Thoracic aorta (tissue), 2 donors: ENCODE measurements at regions not wholly inside any gene's neighbourhood (a gene's known extent, or its start where the extent isn't known, plus 50 kb on each side); places are given as distances from the start of the nearest gene placed in this dataset.
A peak's percentile ranks its signal among the peaks of the same experiment; 100 is the strongest.

ENCODE experiments used
- ATAC-seq: fragments of 150-250 bp; one replicate; pipeline ENCODE4 v1.8.0; 2017; ENCODE audit warnings: low read depth; ENCODE audit not compliant: insufficient number of reproducible peaks, low FRiP score
- DNase-seq: peaks from one replicate; pipeline ENCODE4 v3.0.0-alpha.2; 2020; ENCODE audit warnings: low spot score
- H3K27ac ChIP-seq, 2 donors: fragments of 200-600 bp; sonication (generic); 1 replicate in 1 of 2; 2 replicates in 1 of 2; pipeline ENCODE4 v1.5.1; 2016; ENCODE audit warnings: mild to moderate bottlenecking in 2 of 2, moderate library complexity in 2 of 2
- H3K27me3 ChIP-seq: fragments of 200-600 bp; sonication (generic); replicated peaks from 2 replicates; pipeline ENCODE4 v1.6.0; 2016; ENCODE audit warnings: mild to moderate bottlenecking; ENCODE audit not compliant: insufficient read depth
- H3K36me3 ChIP-seq: fragments of 200-600 bp; sonication (generic); one replicate; pipeline ENCODE4 v1.5.1; 2016
- H3K4me1 ChIP-seq, 2 donors: fragments of 200-600 bp; sonication (generic); 1 replicate in 1 of 2; 2 replicates in 1 of 2; pipeline versions ENCODE4 v1.5.1 to v1.6.0; 2016; ENCODE audit warnings: low read depth in 2 of 2, mild to moderate bottlenecking in 1 of 2; ENCODE audit not compliant: control insufficient read depth in 1 of 2
- H3K4me3 ChIP-seq: fragments of 200-600 bp; sonication (generic); 2 replicates; pipeline ENCODE4 v1.5.1; 2016; ENCODE audit warnings: mild to moderate bottlenecking
- H3K9me3 ChIP-seq: fragments of 200-600 bp; sonication (generic); 2 replicates; pipeline ENCODE4 v1.5.1; 2016
- CTCF ChIP-seq: fragments of 200-600 bp; sonication (generic); IDR thresholded peaks from one replicate; pipeline ENCODE4 v1.5.1; 2019; ENCODE audit warnings: antibody characterized with exemption

DNA sequence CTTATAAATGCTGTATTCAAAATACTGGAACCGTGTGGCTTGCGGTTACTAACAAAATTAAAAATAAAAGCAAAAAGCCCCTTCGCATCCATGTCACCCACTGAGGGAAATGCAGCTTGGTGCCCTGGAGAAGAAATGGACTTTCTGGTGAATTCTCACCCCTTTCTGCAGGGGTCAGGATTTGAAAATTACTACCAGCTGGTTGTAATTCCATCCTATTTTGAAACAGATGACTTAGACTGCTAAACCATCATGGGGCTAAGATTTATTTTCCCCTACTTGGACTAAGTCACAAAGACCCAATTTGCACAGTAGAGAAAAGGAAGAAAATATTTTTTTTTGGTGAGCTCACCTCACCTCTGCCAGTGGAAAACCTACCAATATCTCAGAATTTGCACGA is 111.4 kb upstream of the MYOCD start:
- Histone ChIP-seq H3K27me3 (no peaks in the 10 kb centered on the region), H3K4me1 (peaks cover 50 to 79% of the 10 kb centered on the region in 2 donors), H3K36me3 (no peaks in the 10 kb centered on the region), H3K4me3 (no peak overlapping the region), H3K9me3 (no peaks in the 10 kb centered on the region), H3K27ac (peak overlapping the region; percentile 89 to 92)
- ATAC-seq (no peak), DNase-seq (no peak)
- TF ChIP-seq CTCF = no peak

DNA sequence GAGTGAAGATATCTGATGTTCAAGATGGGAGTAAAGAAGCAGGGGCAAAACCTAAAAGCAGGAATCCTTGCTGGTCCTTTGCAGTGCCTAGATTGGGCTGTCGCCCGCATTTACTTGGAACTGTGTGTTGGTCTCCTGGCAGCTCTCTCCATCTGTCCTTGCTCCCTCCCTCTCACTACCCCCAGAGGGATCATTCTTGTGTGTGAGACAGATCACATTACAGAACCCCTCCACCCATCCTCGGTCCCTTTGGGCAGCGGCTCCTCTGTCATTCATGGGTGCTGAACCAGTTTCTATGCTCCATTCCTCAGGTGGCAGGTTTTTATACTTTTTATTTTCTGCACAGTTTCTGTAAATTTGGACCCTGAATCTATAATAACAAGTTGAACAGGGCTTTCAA is 99.4 kb upstream of the MYOCD start:
- Histone ChIP-seq H3K36me3 (no peaks in the 10 kb centered on the region), H3K4me1 (peaks cover 12 to 50% of the 10 kb centered on the region in 2 donors), H3K9me3 (no peaks in the 10 kb centered on the region), H3K27me3 (no peaks in the 10 kb centered on the region), H3K27ac (peak overlapping the region; percentile 81 to 88), H3K4me3 (peak overlapping the region; percentile 18)
- no peak for TF ChIP-seq CTCF
- DNase-seq (no peak), ATAC-seq (no peak)

DNA sequence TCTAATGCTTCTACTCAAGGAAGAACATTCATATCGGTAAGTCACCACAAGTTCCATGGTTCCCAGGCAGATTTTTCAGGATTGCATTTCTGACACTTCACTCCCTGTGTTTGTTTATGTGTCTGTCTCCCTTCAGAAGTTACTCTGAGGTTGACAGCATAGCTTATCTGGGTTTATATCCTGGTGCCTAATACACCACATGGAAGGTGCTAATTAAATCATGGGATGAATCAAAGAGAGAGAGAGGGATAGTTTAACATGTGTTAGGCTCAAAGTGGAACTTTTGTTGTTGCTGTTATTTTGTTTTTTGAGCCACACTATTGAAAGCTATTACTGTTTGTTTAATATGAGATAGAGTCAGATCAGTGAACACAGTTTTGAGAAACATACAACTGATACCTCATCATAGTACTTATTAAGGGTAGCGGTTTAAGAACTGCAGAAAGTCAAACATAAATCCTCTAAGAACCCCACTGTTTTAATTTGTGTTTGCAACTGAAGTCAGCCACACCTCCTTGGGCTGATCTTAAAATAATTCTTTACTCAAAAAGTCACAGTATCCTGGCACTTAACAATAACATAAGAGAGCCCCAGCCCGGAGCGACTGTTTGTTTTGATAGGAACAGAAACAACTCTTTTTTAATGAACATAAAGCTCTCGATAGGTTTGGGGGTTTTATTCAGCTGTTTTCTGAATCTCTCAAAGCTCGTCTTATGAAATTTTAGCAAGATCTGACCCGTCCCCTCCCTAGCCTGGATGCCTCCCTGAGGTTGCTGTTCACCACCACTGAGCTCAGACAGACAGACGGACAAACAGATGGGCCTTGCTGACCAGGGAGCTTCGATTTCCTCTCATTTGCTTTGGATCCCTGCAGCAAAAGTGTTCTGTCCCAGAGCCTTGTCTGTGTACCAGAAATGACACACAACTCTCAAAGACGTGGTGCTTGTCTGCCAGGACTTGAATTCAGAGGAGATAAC is 98.3 kb upstream of the MYOCD start:
- ATAC-seq = no peak
- H3K9me3 ChIP-seq = no peaks in the 10 kb centered on the region
- peak overlapping the region; percentile 81 to 88 for H3K27ac ChIP-seq
- H3K4me3 ChIP-seq = peak overlapping the region; percentile 45
- H3K36me3 ChIP-seq = no peaks in the 10 kb centered on the region
- no peaks in the 10 kb centered on the region for H3K27me3 ChIP-seq
- H3K4me1 ChIP-seq = peaks cover 9 to 46% of the 10 kb centered on the region in 2 donors
- TF ChIP-seq CTCF = no peak
- DNase-seq = no peak

- Histone ChIP-seq H3K4me3 (peak overlapping the region; percentile 20), H3K27ac (peak overlapping the region; percentile 81 to 88), H3K9me3 (no peaks in the 10 kb centered on the region), H3K36me3 (no peaks in the 10 kb centered on the region), H3K4me1 (peaks cover 15 to 52% of the 10 kb centered on the region in 2 donors), H3K27me3 (no peaks in the 10 kb centered on the region)
- TF ChIP-seq CTCF = no peak
- DNase-seq (no peak), ATAC-seq (no peak)
Measured at GRCh38 chr17:12568358-12569251, 97.1 kb upstream of the MYOCD start.

GRCh38 chr17:12571606-12572005 is 94.1 kb upstream of the MYOCD start:
- Histone ChIP-seq H3K4me1 (peaks cover 26 to 40% of the 10 kb centered on the region in 2 donors), H3K27me3 (no peaks in the 10 kb centered on the region), H3K4me3 (no peak overlapping the region), H3K36me3 (no peaks in the 10 kb centered on the region), H3K27ac (no peak overlapping the region), H3K9me3 (no peaks in the 10 kb centered on the region)
- no peak for ATAC-seq
- DNase-seq = no peak
- TF ChIP-seq CTCF = no peak
